ENCODE measurements at regions not wholly inside any gene's neighbourhood (a gene's known extent, or its start where the extent isn't known, plus 50 kb on each side); places are given as distances from the start of the nearest gene placed in this dataset.
"Not testable (repeated sequence)": the region's sequence is repeated elsewhere in the genome, so short reads cannot be mapped to it uniquely, and the experiment has no call there.

- DNase-seq (ENCODE audit: low read depth, low spot score): no peak
- Mint-ChIP-seq H3K9me3 (peaks cover 4% of the 10 kb centered on the region), H3K4me1 (no peaks in the 10 kb centered on the region), H3K36me3 (ENCODE audit: low read depth) (no peaks in the 10 kb centered on the region), H3K27me3 (ENCODE audit: low read depth) (no peaks in the 10 kb centered on the region), H3K27ac (ENCODE audit: unreplicated experiment) (no peak overlapping the region), H3K4me3 (no peak overlapping the region)
- TF ChIP-seq CTCF (conservative IDR thresholded peaks at IDR 0.05): no peak
Observed at GRCh38 chr21:28068455-28069358, 924.0 kb downstream of the LTN1 start.

GRCh38 chr21:28066596-28067387 lies 925.9 kb downstream of the LTN1 start:
- H3K27ac Mint-ChIP-seq (ENCODE audit: unreplicated experiment): no peak overlapping the region
- TF ChIP-seq CTCF (conservative IDR thresholded peaks at IDR 0.05): no peak
- H3K27me3 Mint-ChIP-seq (ENCODE audit: low read depth): no peaks in the 10 kb centered on the region
- no peaks in the 10 kb centered on the region for H3K4me1 Mint-ChIP-seq
- no peaks in the 10 kb centered on the region for H3K9me3 Mint-ChIP-seq
- H3K36me3 Mint-ChIP-seq (ENCODE audit: low read depth): no peaks in the 10 kb centered on the region
- no peak overlapping the region for H3K4me3 Mint-ChIP-seq
- no peak for DNase-seq (ENCODE audit: low read depth, low spot score)

GRCh38 chr21:28066076-28066475 lies 926.6 kb downstream of the LTN1 start:
- H3K4me3 Mint-ChIP-seq: no peak overlapping the region
- H3K36me3 Mint-ChIP-seq (ENCODE audit: low read depth): peaks cover 1% of the 10 kb centered on the region
- no peaks in the 10 kb centered on the region for H3K4me1 Mint-ChIP-seq
- H3K27me3 Mint-ChIP-seq (ENCODE audit: low read depth): no peaks in the 10 kb centered on the region
- DNase-seq (ENCODE audit: low read depth, low spot score): no peak
- no peaks in the 10 kb centered on the region for H3K9me3 Mint-ChIP-seq
- H3K27ac Mint-ChIP-seq (ENCODE audit: unreplicated experiment): no peak overlapping the region
- TF ChIP-seq CTCF (conservative IDR thresholded peaks at IDR 0.05): no peak

GRCh38 chr21:28063241-28064216 lies 929.1 kb downstream of the LTN1 start:
- Mint-ChIP-seq H3K27me3 (ENCODE audit: low read depth) (no peaks in the 10 kb centered on the region), H3K4me1 (no peaks in the 10 kb centered on the region), H3K36me3 (ENCODE audit: low read depth) (peaks cover 2% of the 10 kb centered on the region), H3K27ac (ENCODE audit: unreplicated experiment) (no peak overlapping the region), H3K9me3 (no peaks in the 10 kb centered on the region), H3K4me3 (no peak overlapping the region)
- no peak for TF ChIP-seq CTCF (conservative IDR thresholded peaks at IDR 0.05)
- no peak for DNase-seq (ENCODE audit: low read depth, low spot score)

- not testable (repeated sequence) for H3K27me3 Mint-ChIP-seq (ENCODE audit: low read depth); H3K36me3 Mint-ChIP-seq (ENCODE audit: low read depth); H3K9me3 Mint-ChIP-seq; H3K4me3 Mint-ChIP-seq; DNase-seq (ENCODE audit: low read depth, low spot score)
- Mint-ChIP-seq H3K27ac (ENCODE audit: unreplicated experiment) (peak overlapping the region; percentile 78), H3K4me1 (peaks cover 14% of the 10 kb centered on the region)
Observed at GRCh38 chr21:28052956-28053355, 939.7 kb downstream of the LTN1 start.

Measured in neural crest cell (in vitro differentiated cells).